ENCODE measurements at regions not wholly inside any gene's neighbourhood (a gene's known extent, or its start where the extent isn't known, plus 50 kb on each side); places are given as distances from the start of the nearest gene placed in this dataset.
A peak's percentile ranks its signal among the peaks of the same experiment; 100 is the strongest.

GRCh38 chr4:3711183-3712111, 54.7 kb upstream of the ADRA2C start:
- CTCF ChIA-PET = interaction anchor here (1.0 kb wide), 1 partner anchor 14 kb away, joined by 3 read pairs; no protein-coding TSS in a partner anchor
- Histone ChIP-seq H3K4me1 (ENCODE audit: control insufficient read depth in 1 of 2, insufficient read depth in 2 of 2, low read depth in 1 of 2, low read length in 1 of 2) (peaks cover 0 to 50% of the 10 kb centered on the region in 2 experiments; a peak in 1 of 4 replicates), H4K20me1 (ENCODE audit: insufficient read depth) (no peaks in the 10 kb centered on the region), H3K9me2 (no peaks in the 10 kb centered on the region), H3K4me3 (ENCODE audit: low read depth in 2 of 2, low read length in 1 of 2) (no peak overlapping the region), H3K79me2 (ENCODE audit: insufficient read depth) (no peaks in the 10 kb centered on the region), H3K27me3 (ENCODE audit: insufficient read depth) (no peaks in the 10 kb centered on the region), H3F3A (replicated peaks; ENCODE audit: insufficient read depth) (no peaks in the 10 kb centered on the region), H3K27ac (ENCODE audit: low read depth in 2 of 2, low read length in 1 of 2) (no peak overlapping the region; a peak in 1 of 4 replicates), H3K36me3 (replicated peaks in 1 of 2; ENCODE audit: control insufficient read depth in 1 of 2, insufficient read depth in 2 of 2, low read length in 1 of 2) (no peaks in the 10 kb centered on the region), H3K9ac (no peak overlapping the region), H3K4me2 (no peak overlapping the region), H3K9me3 (no peaks in the 10 kb centered on the region), H2AFZ (ENCODE audit: low read depth) (no peak overlapping the region)
- WGBS (ENCODE audit: low lambda C conversion rate) = 52% methylated on average over 24 of the region's 35 CpGs
- POLR2A ChIA-PET = no interaction called here
- no peak for DNase-seq
- TF ChIP-seq TAF1 (IDR thresholded peaks at IDR 0.05; ENCODE audit: borderline replicate concordance, low read depth, low read length) (no peak), EP300 (IDR thresholded peaks at IDR 0.05; ENCODE audit: borderline replicate concordance in 1 of 2, low read depth in 1 of 2, low read length in 1 of 2) (no peak), MAX (IDR thresholded peaks at IDR 0.05; ENCODE audit: low read depth) (no peak), TEAD4 (IDR thresholded peaks at IDR 0.05; ENCODE audit: borderline replicate concordance, insufficient read depth) (no peak), CHD2 (IDR thresholded peaks at IDR 0.05; ENCODE audit: low read length, partially characterized antibody) (no peak), NFIC (IDR thresholded peaks at IDR 0.05; ENCODE audit: borderline replicate concordance) (no peak), MXI1 (IDR thresholded peaks at IDR 0.05; ENCODE audit: low read depth, low read length) (no peak), GATA2 (CRISPR knock-in tag; IDR thresholded peaks at IDR 0.05) (no peak), EZH2phosphoT487 (IDR thresholded peaks at IDR 0.05; ENCODE audit: borderline replicate concordance, low read depth) (no peak), FOSL2 (IDR thresholded peaks at IDR 0.05; ENCODE audit: borderline replicate concordance, low read depth) (no peak), YY1 (IDR thresholded peaks at IDR 0.05; ENCODE audit: low read depth) (no peak), RCOR1 (IDR thresholded peaks at IDR 0.05; ENCODE audit: low read length) (no peak)
- TF ChIP-seq, protein P1, sequence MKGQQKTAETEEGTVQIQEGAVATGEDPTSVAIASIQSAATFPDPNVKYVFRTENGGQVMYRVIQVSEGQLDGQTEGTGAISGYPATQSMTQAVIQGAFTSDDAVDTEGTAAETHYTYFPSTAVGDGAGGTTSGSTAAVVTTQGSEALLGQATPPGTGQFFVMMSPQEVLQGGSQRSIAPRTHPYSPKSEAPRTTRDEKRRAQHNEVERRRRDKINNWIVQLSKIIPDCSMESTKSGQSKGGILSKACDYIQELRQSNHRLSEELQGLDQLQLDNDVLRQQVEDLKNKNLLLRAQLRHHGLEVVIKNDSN (IDR thresholded peaks at IDR 0.05; ENCODE audit: borderline replicate concordance, low read depth) = no peak

DNA sequence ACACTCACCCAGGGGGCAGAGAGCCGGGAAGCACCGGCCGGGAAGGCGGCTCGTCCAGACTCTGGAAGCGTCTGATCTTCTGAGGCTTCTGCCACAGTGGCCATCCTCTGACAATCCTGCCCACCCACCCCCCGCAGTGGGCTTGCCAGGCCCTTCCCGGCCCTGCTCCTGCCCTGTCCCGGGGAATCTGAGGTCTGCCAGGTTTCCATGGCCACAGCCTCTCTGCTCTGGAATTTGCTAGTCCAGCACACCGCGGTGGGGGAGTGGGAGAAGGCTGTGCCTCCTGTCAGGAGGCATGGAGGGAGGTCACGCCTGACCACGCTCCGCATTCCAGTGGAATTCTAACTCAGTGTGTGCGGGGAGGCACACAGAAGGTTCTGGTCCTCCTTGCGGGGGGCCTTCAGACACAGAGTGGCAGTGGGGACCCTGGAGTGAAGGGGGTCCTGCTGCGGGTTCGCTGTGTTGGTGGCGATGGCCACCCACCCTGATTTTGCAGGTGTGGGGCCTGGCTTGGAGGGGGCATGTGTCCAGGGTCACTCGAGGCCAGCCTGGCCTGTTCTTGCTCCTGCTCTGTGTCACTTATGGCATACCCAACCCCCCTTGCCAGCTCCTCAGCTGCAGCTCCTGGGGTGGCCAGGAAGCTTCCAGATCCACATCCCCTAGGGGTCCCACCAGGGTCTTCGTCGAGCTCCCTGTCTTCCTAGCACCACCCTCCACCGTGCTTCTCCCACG, 55.6 kb upstream of the ADRA2C start:
- no peak overlapping the region for H3K9ac ChIP-seq
- POLR2A ChIA-PET = no interaction called here

More for the DNA sequence above, 55.6 kb upstream of the ADRA2C start:
- Histone ChIP-seq H4K20me1 (ENCODE audit: insufficient read depth) (no peaks in the 10 kb centered on the region), H3K4me3 (ENCODE audit: low read depth in 2 of 2, low read length in 1 of 2) (no peak overlapping the region), H3K79me2 (ENCODE audit: insufficient read depth) (no peaks in the 10 kb centered on the region), H3F3A (replicated peaks; ENCODE audit: insufficient read depth) (no peaks in the 10 kb centered on the region), H3K4me1 (ENCODE audit: control insufficient read depth in 1 of 2, insufficient read depth in 2 of 2, low read depth in 1 of 2, low read length in 1 of 2) (peaks cover 0 to 59% of the 10 kb centered on the region in 2 experiments; a peak in 1 of 4 replicates), H3K27me3 (ENCODE audit: insufficient read depth) (no peaks in the 10 kb centered on the region), H3K36me3 (replicated peaks in 1 of 2; ENCODE audit: control insufficient read depth in 1 of 2, insufficient read depth in 2 of 2, low read length in 1 of 2) (no peaks in the 10 kb centered on the region), H2AFZ (ENCODE audit: low read depth) (no peak overlapping the region), H3K4me2 (no peak overlapping the region), H3K9me3 (no peaks in the 10 kb centered on the region), H3K9me2 (no peaks in the 10 kb centered on the region), H3K27ac (ENCODE audit: low read depth in 2 of 2, low read length in 1 of 2) (peak overlapping the region in 1 of 2 experiments; percentile 39; a peak in 1 of 4 replicates)
- TF ChIP-seq MEF2A (IDR thresholded peaks at IDR 0.05; ENCODE audit: borderline replicate concordance, low read depth) (no peak), FOSL2 (IDR thresholded peaks at IDR 0.05; ENCODE audit: borderline replicate concordance, low read depth) (no peak), YY1 (IDR thresholded peaks at IDR 0.05; ENCODE audit: low read depth) (no peak), MAX (IDR thresholded peaks at IDR 0.05; ENCODE audit: low read depth) (no peak), TAF1 (IDR thresholded peaks at IDR 0.05; ENCODE audit: borderline replicate concordance, low read depth, low read length) (no peak), CTCF (IDR thresholded peaks at IDR 0.05) (no peak), NFIC (IDR thresholded peaks at IDR 0.05; ENCODE audit: borderline replicate concordance) (no peak), FOXJ3 (CRISPR knock-in tag; IDR thresholded peaks at IDR 0.05) (no peak), RAD21 (IDR thresholded peaks at IDR 0.05; ENCODE audit: low read length) (no peak)
- TF ChIP-seq, protein P1 (IDR thresholded peaks at IDR 0.05; ENCODE audit: borderline replicate concordance, low read depth) = no peak
- TF ChIP-seq, protein P2, sequence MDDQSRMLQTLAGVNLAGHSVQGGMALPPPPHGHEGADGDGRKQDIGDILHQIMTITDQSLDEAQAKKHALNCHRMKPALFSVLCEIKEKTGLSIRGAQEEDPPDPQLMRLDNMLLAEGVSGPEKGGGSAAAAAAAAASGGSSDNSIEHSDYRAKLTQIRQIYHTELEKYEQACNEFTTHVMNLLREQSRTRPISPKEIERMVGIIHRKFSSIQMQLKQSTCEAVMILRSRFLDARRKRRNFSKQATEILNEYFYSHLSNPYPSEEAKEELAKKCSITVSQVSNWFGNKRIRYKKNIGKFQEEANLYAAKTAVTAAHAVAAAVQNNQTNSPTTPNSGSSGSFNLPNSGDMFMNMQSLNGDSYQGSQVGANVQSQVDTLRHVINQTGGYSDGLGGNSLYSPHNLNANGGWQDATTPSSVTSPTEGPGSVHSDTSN (IDR thresholded peaks at IDR 0.05) = no peak
- DNase-seq = no peak
- CTCF ChIA-PET = no interaction called here
- 58% methylated on average over 14 of the region's 24 CpGs for WGBS (ENCODE audit: low lambda C conversion rate)
